SK-N-SH (cell line): ENCODE measurements at regions not wholly inside any gene's neighbourhood (a gene's known extent, or its start where the extent isn't known, plus 50 kb on each side); places are given as distances from the start of the nearest gene placed in this dataset.

Experiments used
- CTCF ChIA-PET: fragments of 300-600, 350-600 bp; formaldehyde crosslinking; extraction: SDS; loops from one replicate; lab custom pipeline; 2021; lab: Yijun Ruan, JAX
- POLR2A ChIA-PET: fragments of 350-600 bp; sonication (Branson Sonifier 250); formaldehyde crosslinking; extraction: SDS; loops from one replicate; lab custom pipeline; 2020; ENCODE audit warnings: antibody characterized with exemption, inconsistent platforms; lab: Yijun Ruan, JAX
- DNase-seq: peaks from one replicate; pipeline ENCODE4 v3.0.0; 2012
- H2AFZ ChIP-seq: fragments of 200-600 bp; sonication (generic); 2 replicates; pipeline ENCODE4 v1.8.1; 2016; ENCODE audit warnings: antibody characterized with exemption, mild to moderate bottlenecking, low read depth
- H3F3A ChIP-seq: fragments of 200-600 bp; sonication (generic); replicated peaks from 2 replicates; pipeline ENCODE3; 2016; ENCODE audit warnings: antibody characterized with exemption, mild to moderate bottlenecking; ENCODE audit not compliant: insufficient read depth
- H3K27ac ChIP-seq, 2 experiments: fragments of 200-500 bp in 1 of 2; fragments of 200-600 bp in 1 of 2; sonication (Bioruptor generic) in 1 of 2; sonication (generic), shearing (Covaris generic) in 1 of 2; 2 replicates each; pipeline versions ENCODE4 v1.5.1 to v1.6.1; 2014 to 2016; ENCODE audit warnings: low read depth in 2 of 2, inconsistent platforms in 1 of 2, low read length in 1 of 2, mild to moderate bottlenecking in 1 of 2, mixed read lengths in 1 of 2
- H3K27me3 ChIP-seq: fragments of 200-600 bp; sonication (generic), shearing (Covaris generic); 2 replicates; pipeline ENCODE4 v1.6.1; 2016; ENCODE audit warnings: mixed run types; ENCODE audit not compliant: insufficient read depth
- H3K36me3 ChIP-seq, 2 experiments: fragments of 200-500 bp in 1 of 2; fragments of 200-600 bp in 1 of 2; sonication (Bioruptor generic) in 1 of 2; sonication (generic) in 1 of 2; replicated peaks in 1 of 2; 2 replicates each; pipeline versions ENCODE3 to v1.5.1; 2014 to 2016; ENCODE audit warnings: low read length in 1 of 2, mild to moderate bottlenecking in 1 of 2; ENCODE audit not compliant: insufficient read depth in 2 of 2, control insufficient read depth in 1 of 2
- H3K4me1 ChIP-seq, 2 experiments: fragments of 200-500 bp in 1 of 2; fragments of 200-600 bp in 1 of 2; sonication (Bioruptor generic) in 1 of 2; sonication (generic), shearing (Covaris generic) in 1 of 2; 2 replicates each; pipeline versions ENCODE4 v1.5.1 to v1.6.1; 2014 to 2016; ENCODE audit warnings: low read depth in 1 of 2, low read length in 1 of 2, mixed run types in 1 of 2; ENCODE audit not compliant: insufficient read depth in 2 of 2, control insufficient read depth in 1 of 2
- H3K4me2 ChIP-seq: fragments of 200-600 bp; sonication (generic), shearing (Covaris generic); 2 replicates; pipeline ENCODE4 v1.6.1; 2017; ENCODE audit warnings: mixed run types
- H3K4me3 ChIP-seq, 2 experiments: fragments of 200-500 bp in 1 of 2; fragments of 200-600 bp in 1 of 2; sonication (Bioruptor generic) in 1 of 2; sonication (generic), shearing (Covaris generic) in 1 of 2; 2 replicates each; pipeline versions ENCODE4 v1.5.1 to v1.8.1; 2014 to 2016; ENCODE audit warnings: low read depth in 2 of 2, inconsistent platforms in 1 of 2, low read length in 1 of 2, mild to moderate bottlenecking in 1 of 2, mixed read lengths in 1 of 2, moderate library complexity in 1 of 2
- H3K79me2 ChIP-seq: fragments of 200-600 bp; sonication (generic); 2 replicates; pipeline ENCODE4 v1.8.1; 2017; ENCODE audit warnings: mild to moderate bottlenecking; ENCODE audit not compliant: insufficient read depth
- H3K9ac ChIP-seq: fragments of 200-600 bp; sonication (generic); 2 replicates; pipeline ENCODE4 v1.6.1; 2017; ENCODE audit warnings: mixed run types
- H3K9me2 ChIP-seq: fragments of 200-600 bp; sonication (generic); 2 replicates; pipeline ENCODE4 v1.6.1; 2017; ENCODE audit warnings: mixed run types
- H3K9me3 ChIP-seq: fragments of 200-600 bp; sonication (generic); 2 replicates; pipeline ENCODE4 v1.6.1; 2017; ENCODE audit warnings: mixed run types, mild to moderate bottlenecking, moderate library complexity
- H4K20me1 ChIP-seq: fragments of 200-600 bp; sonication (generic); 2 replicates; pipeline ENCODE4 v1.6.1; 2017; ENCODE audit warnings: mild to moderate bottlenecking, mixed run types; ENCODE audit not compliant: insufficient read depth
- ELF1 ChIP-seq: IDR thresholded peaks from 2 replicates; pipeline ENCODE4 v1.4.0; 2012
- EP300 ChIP-seq, 2 experiments: IDR thresholded peaks; 2 replicates each; pipeline versions ENCODE4 v1.4.0 to v1.6.1; 2012; ENCODE audit warnings: borderline replicate concordance in 1 of 2, low read depth in 1 of 2, low read length in 1 of 2
- EZH2phosphoT487 ChIP-seq: fragments of 200-600 bp; sonication (generic); IDR thresholded peaks from 2 replicates; pipeline ENCODE4 v1.6.1; 2017; ENCODE audit warnings: low read depth, mixed run types, mild to moderate bottlenecking, antibody characterized with exemption, moderate library complexity, borderline replicate concordance
- FOXJ3 ChIP-seq: sonication (generic); formaldehyde crosslinking; IDR thresholded peaks from 2 replicates; pipeline ENCODE4 v1.5.1; 2020; ENCODE audit warnings: mild to moderate bottlenecking, missing genetic modification reagents
- FOXM1 ChIP-seq: IDR thresholded peaks from 2 replicates; pipeline ENCODE4 v1.4.0; 2012; ENCODE audit warnings: low read depth, mild to moderate bottlenecking
- GATA2 ChIP-seq: sonication (generic); formaldehyde crosslinking; IDR thresholded peaks from 2 replicates; pipeline ENCODE4 v1.5.0; 2020; ENCODE audit warnings: mild to moderate bottlenecking, missing genetic modification reagents
- JUND ChIP-seq: IDR thresholded peaks from 2 replicates; pipeline ENCODE4 v1.4.0; 2012
- NFIC ChIP-seq: IDR thresholded peaks from 2 replicates; pipeline ENCODE4 v1.4.0; 2012; ENCODE audit warnings: borderline replicate concordance
- RAD21 ChIP-seq: IDR thresholded peaks from 2 replicates; pipeline ENCODE4 v1.6.1; 2012; ENCODE audit warnings: mild to moderate bottlenecking, low read length
- RCOR1 ChIP-seq: fragments of 150-350 bp; IDR thresholded peaks from 2 replicates; pipeline ENCODE4 v1.6.1; 2017; ENCODE audit warnings: antibody characterized with exemption, low read length
- RXRA ChIP-seq: IDR thresholded peaks from 2 replicates; pipeline ENCODE4 v1.4.0; 2012; ENCODE audit warnings: low read depth, mild to moderate bottlenecking, borderline replicate concordance
- SIN3A ChIP-seq: IDR thresholded peaks from 2 replicates; pipeline ENCODE4 v1.6.1; 2012; ENCODE audit warnings: low read depth, mild to moderate bottlenecking, low read length, moderate library complexity, borderline replicate concordance
- SMC3 ChIP-seq: IDR thresholded peaks from 2 replicates; pipeline ENCODE4 v1.6.1; 2012; ENCODE audit warnings: low read depth, low read length, improper control_type of control experiment
- TAF1 ChIP-seq: IDR thresholded peaks from 2 replicates; pipeline ENCODE4 v1.6.1; 2012; ENCODE audit warnings: low read depth, mild to moderate bottlenecking, low read length, moderate library complexity, borderline replicate concordance
- TCF12 ChIP-seq: IDR thresholded peaks from 2 replicates; pipeline ENCODE4 v1.4.0; 2012
- TEAD4 ChIP-seq: IDR thresholded peaks from 2 replicates; pipeline ENCODE4 v1.4.0; 2012; ENCODE audit warnings: mild to moderate bottlenecking, borderline replicate concordance; ENCODE audit not compliant: insufficient read depth
- YY1 ChIP-seq: IDR thresholded peaks from 2 replicates; pipeline ENCODE4 v1.4.0; 2012; ENCODE audit warnings: low read depth, mild to moderate bottlenecking
- WGBS: methylation state at CpG from one replicate; pipeline ENCODE4 v1.1.6; 2017; ENCODE audit warnings: low lambda C conversion rate; 5-methylcytosine and 5-hydroxymethylcytosine counted together
- TF ChIP-seq, protein P1 (sequence below): fragments of 150-350 bp; IDR thresholded peaks from 2 replicates; pipeline ENCODE4 v1.6.1; 2016; ENCODE audit warnings: mild to moderate bottlenecking, low read depth, low read length
- TF ChIP-seq, protein P2 (sequence below): IDR thresholded peaks from 2 replicates; pipeline ENCODE4 v1.4.0; 2012; ENCODE audit warnings: low read depth
- TF ChIP-seq, protein P3 (sequence below): IDR thresholded peaks from 2 replicates; pipeline ENCODE4 v1.4.0; 2012; ENCODE audit warnings: low read depth, borderline replicate concordance
- TF ChIP-seq, protein P4 (sequence below): IDR thresholded peaks from 2 replicates; pipeline ENCODE4 v1.6.1; 2012; ENCODE audit warnings: mild to moderate bottlenecking, low read depth, low read length, moderate library complexity
- TF ChIP-seq, protein P5 (sequence below): IDR thresholded peaks from 2 replicates; pipeline ENCODE4; 2012

DNA sequence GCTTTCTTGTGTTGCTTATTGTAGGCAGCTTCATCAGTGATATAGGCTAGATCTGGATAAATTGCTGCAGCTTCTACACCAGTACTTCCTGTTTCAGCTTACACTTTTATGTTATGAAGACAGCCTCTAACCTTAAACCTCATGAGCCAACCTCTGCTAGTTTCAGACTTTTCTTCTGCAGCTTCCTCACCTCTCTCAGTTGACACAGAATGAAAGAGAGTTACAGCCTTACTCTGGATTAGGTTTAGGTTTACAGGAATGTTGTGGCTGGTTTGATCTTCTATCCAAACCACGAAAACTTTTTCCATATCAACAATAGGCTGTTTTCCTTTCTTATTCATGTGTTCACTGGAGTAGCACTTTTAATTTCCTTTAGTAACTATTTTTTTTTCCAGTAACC, 76.9 kb upstream of the RNPC3 start (continued):
- TF ChIP-seq, protein P1, sequence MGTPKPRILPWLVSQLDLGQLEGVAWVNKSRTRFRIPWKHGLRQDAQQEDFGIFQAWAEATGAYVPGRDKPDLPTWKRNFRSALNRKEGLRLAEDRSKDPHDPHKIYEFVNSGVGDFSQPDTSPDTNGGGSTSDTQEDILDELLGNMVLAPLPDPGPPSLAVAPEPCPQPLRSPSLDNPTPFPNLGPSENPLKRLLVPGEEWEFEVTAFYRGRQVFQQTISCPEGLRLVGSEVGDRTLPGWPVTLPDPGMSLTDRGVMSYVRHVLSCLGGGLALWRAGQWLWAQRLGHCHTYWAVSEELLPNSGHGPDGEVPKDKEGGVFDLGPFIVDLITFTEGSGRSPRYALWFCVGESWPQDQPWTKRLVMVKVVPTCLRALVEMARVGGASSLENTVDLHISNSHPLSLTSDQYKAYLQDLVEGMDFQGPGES: no peak
- TF ChIP-seq TCF12 (no peak), ELF1 (no peak)
- TF ChIP-seq, protein P2, sequence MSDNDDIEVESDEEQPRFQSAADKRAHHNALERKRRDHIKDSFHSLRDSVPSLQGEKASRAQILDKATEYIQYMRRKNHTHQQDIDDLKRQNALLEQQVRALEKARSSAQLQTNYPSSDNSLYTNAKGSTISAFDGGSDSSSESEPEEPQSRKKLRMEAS: no peak

DNA sequence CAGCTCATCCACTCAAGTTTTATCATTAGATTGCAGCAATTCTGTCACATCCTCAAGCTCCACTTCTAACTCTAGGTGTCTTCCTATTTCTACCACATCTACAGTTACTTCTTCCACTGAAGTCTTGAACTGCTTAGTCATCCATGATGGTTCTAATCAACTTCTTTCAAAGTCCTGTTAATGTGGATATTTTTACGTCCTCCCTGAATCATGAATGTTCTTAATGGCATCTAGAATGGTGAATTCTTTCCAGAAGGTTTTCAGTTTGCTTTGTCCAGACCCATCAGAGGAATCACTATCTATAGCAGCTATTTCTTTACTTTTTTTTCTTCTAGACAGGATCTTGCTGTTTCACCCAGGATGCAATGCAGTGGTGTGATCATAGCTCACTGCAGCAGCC, 78.0 kb upstream of the RNPC3 start:
- H3K4me1 ChIP-seq: no peaks in the 10 kb centered on the region
- H3K4me3 ChIP-seq: no peak overlapping the region
- no peaks in the 10 kb centered on the region for H3K36me3 ChIP-seq
- ChIA-PET CTCF (interaction anchor here (2.0 kb wide), 1 partner anchor 14 kb away, joined by 6 read pairs; no protein-coding TSS in a partner anchor), POLR2A (no interaction called here)
- no peak for TF ChIP-seq FOXJ3 (CRISPR knock-in tag)
- TF ChIP-seq NFIC: no peak
- TF ChIP-seq ELF1: no peak
- no peak for TF ChIP-seq GATA2 (CRISPR knock-in tag)
- no peak for TF ChIP-seq EZH2phosphoT487
- no peak for TF ChIP-seq SMC3
- no peak for TF ChIP-seq RXRA
- TF ChIP-seq FOXM1: no peak
- TF ChIP-seq RCOR1: no peak
- TF ChIP-seq RAD21: no peak
- TF ChIP-seq, protein P2: no peak
- no peak for TF ChIP-seq EP300 (IDR thresholded peaks at IDR 0.05; ENCODE audit: borderline replicate concordance in 1 of 2, low read depth in 1 of 2, low read length in 1 of 2)
- TF ChIP-seq TAF1: no peak
- TF ChIP-seq, protein P3, sequence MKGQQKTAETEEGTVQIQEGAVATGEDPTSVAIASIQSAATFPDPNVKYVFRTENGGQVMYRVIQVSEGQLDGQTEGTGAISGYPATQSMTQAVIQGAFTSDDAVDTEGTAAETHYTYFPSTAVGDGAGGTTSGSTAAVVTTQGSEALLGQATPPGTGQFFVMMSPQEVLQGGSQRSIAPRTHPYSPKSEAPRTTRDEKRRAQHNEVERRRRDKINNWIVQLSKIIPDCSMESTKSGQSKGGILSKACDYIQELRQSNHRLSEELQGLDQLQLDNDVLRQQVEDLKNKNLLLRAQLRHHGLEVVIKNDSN: no peak
- TF ChIP-seq YY1: no peak
- no peak for TF ChIP-seq SIN3A
- TF ChIP-seq, protein P4, sequence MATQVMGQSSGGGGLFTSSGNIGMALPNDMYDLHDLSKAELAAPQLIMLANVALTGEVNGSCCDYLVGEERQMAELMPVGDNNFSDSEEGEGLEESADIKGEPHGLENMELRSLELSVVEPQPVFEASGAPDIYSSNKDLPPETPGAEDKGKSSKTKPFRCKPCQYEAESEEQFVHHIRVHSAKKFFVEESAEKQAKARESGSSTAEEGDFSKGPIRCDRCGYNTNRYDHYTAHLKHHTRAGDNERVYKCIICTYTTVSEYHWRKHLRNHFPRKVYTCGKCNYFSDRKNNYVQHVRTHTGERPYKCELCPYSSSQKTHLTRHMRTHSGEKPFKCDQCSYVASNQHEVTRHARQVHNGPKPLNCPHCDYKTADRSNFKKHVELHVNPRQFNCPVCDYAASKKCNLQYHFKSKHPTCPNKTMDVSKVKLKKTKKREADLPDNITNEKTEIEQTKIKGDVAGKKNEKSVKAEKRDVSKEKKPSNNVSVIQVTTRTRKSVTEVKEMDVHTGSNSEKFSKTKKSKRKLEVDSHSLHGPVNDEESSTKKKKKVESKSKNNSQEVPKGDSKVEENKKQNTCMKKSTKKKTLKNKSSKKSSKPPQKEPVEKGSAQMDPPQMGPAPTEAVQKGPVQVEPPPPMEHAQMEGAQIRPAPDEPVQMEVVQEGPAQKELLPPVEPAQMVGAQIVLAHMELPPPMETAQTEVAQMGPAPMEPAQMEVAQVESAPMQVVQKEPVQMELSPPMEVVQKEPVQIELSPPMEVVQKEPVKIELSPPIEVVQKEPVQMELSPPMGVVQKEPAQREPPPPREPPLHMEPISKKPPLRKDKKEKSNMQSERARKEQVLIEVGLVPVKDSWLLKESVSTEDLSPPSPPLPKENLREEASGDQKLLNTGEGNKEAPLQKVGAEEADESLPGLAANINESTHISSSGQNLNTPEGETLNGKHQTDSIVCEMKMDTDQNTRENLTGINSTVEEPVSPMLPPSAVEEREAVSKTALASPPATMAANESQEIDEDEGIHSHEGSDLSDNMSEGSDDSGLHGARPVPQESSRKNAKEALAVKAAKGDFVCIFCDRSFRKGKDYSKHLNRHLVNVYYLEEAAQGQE: no peak
- TF ChIP-seq, protein P5, sequence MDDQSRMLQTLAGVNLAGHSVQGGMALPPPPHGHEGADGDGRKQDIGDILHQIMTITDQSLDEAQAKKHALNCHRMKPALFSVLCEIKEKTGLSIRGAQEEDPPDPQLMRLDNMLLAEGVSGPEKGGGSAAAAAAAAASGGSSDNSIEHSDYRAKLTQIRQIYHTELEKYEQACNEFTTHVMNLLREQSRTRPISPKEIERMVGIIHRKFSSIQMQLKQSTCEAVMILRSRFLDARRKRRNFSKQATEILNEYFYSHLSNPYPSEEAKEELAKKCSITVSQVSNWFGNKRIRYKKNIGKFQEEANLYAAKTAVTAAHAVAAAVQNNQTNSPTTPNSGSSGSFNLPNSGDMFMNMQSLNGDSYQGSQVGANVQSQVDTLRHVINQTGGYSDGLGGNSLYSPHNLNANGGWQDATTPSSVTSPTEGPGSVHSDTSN: no peak
- no peak for TF ChIP-seq TEAD4
- no peak for TF ChIP-seq JUND
- H3K4me2 ChIP-seq: no peak overlapping the region
- H3K9ac ChIP-seq: no peak overlapping the region
- H3K9me3 ChIP-seq: no peaks in the 10 kb centered on the region
- DNase-seq: no peak
- H4K20me1 ChIP-seq: no peaks in the 10 kb centered on the region
- no peaks in the 10 kb centered on the region for H3K9me2 ChIP-seq
- H3K27ac ChIP-seq: no peak overlapping the region
- no peak overlapping the region for H2AFZ ChIP-seq
- no peaks in the 10 kb centered on the region for H3K27me3 ChIP-seq
- H3K79me2 ChIP-seq: no peaks in the 10 kb centered on the region
- H3F3A ChIP-seq: no peaks in the 10 kb centered on the region
- WGBS: 71% methylated on average over 1 of the region's 1 CpG
